SJCRH30 (cell line): ENCODE measurements at regions not wholly inside any gene's neighbourhood (a gene's known extent, or its start where the extent isn't known, plus 50 kb on each side); places are given as distances from the start of the nearest gene placed in this dataset.

ENCODE experiments used
- DNase-seq, 2 experiments: peaks; one replicate each; pipeline ENCODE4 v3.0.0-alpha.2; 2015 to 2020
- H3K27ac ChIP-seq: fragments of 250-450 bp; sonication (Bioruptor Pico); 2 replicates; pipeline ENCODE4 v1.5.1; 2020; ENCODE audit warnings: mild to moderate bottlenecking, moderate library complexity
- H3K27me3 ChIP-seq: fragments of 250-450 bp; sonication (Bioruptor Pico); 2 replicates; pipeline ENCODE4 v1.5.1; 2020; ENCODE audit warnings: mild to moderate bottlenecking, moderate library complexity
- H3K36me3 ChIP-seq: fragments of 250-450 bp; sonication (Bioruptor Pico); 2 replicates; pipeline ENCODE4 v1.5.1; 2020; ENCODE audit warnings: mild to moderate bottlenecking, moderate library complexity
- H3K4me1 ChIP-seq: fragments of 250-450 bp; sonication (Bioruptor Pico); 2 replicates; pipeline ENCODE4 v1.5.1; 2020; ENCODE audit warnings: mild to moderate bottlenecking, moderate library complexity
- H3K4me3 ChIP-seq: fragments of 250-450 bp; sonication (Bioruptor Pico); 2 replicates; pipeline ENCODE4 v1.5.1; 2020; ENCODE audit warnings: mild to moderate bottlenecking, moderate library complexity
- H3K9me3 ChIP-seq: fragments of 250-450 bp; sonication (Bioruptor Pico); replicated peaks from 2 replicates; pipeline ENCODE4 v1.5.1; 2020; ENCODE audit warnings: mild to moderate bottlenecking, moderate library complexity

GRCh38 chr13:63983366-63983765, 2567.7 kb upstream of the PCDH20 start:
- no peaks in the 10 kb centered on the region for H3K36me3 ChIP-seq
- DNase-seq: no peak
- H3K4me3 ChIP-seq: no peak overlapping the region
- no peaks in the 10 kb centered on the region for H3K4me1 ChIP-seq
- H3K9me3 ChIP-seq: peaks cover 4% of the 10 kb centered on the region; the same call in 1 of the 2 replicates
- no peaks in the 10 kb centered on the region for H3K27me3 ChIP-seq
- H3K27ac ChIP-seq: no peak overlapping the region

- no peak for DNase-seq
- no peak overlapping the region for H3K4me3 ChIP-seq
- H3K27me3 ChIP-seq: no peaks in the 10 kb centered on the region
- no peaks in the 10 kb centered on the region for H3K36me3 ChIP-seq
- no peaks in the 10 kb centered on the region for H3K9me3 ChIP-seq
- H3K4me1 ChIP-seq: no peaks in the 10 kb centered on the region
- no peak overlapping the region for H3K27ac ChIP-seq
These were observed 2564.3 kb upstream of the PCDH20 start for GRCh38 chr13:63979951-63980350.

- H3K27me3 ChIP-seq: no peaks in the 10 kb centered on the region
- no peaks in the 10 kb centered on the region for H3K4me1 ChIP-seq
- H3K36me3 ChIP-seq: no peaks in the 10 kb centered on the region
- DNase-seq: no peak
- H3K4me3 ChIP-seq: no peak overlapping the region
- H3K27ac ChIP-seq: no peak overlapping the region
- no peaks in the 10 kb centered on the region for H3K9me3 ChIP-seq
These were observed 2556.7 kb upstream of the PCDH20 start for GRCh38 chr13:63972328-63972727.

GRCh38 chr13:63954683-63955082, 2539.0 kb upstream of the PCDH20 start:
- no peaks in the 10 kb centered on the region for H3K36me3 ChIP-seq
- H3K9me3 ChIP-seq: no peaks in the 10 kb centered on the region
- peak in 1 of 2 experiments; percentile 10 for DNase-seq
- no peak overlapping the region for H3K27ac ChIP-seq
- H3K4me1 ChIP-seq: no peaks in the 10 kb centered on the region
- no peaks in the 10 kb centered on the region for H3K27me3 ChIP-seq
- no peak overlapping the region for H3K4me3 ChIP-seq

GRCh38 chr13:63948045-63948444, 2532.4 kb upstream of the PCDH20 start:
- H3K9me3 ChIP-seq: no peaks in the 10 kb centered on the region
- H3K36me3 ChIP-seq: no peaks in the 10 kb centered on the region
- H3K4me1 ChIP-seq: no peaks in the 10 kb centered on the region
- H3K27ac ChIP-seq: no peak overlapping the region
- no peak overlapping the region for H3K4me3 ChIP-seq
- no peaks in the 10 kb centered on the region for H3K27me3 ChIP-seq
- DNase-seq: no peak

- Histone ChIP-seq H3K4me3 (no peak overlapping the region), H3K27me3 (no peaks in the 10 kb centered on the region), H3K36me3 (no peaks in the 10 kb centered on the region), H3K4me1 (no peaks in the 10 kb centered on the region), H3K9me3 (no peaks in the 10 kb centered on the region), H3K27ac (no peak overlapping the region)
- no peak for DNase-seq
These were observed 2529.3 kb upstream of the PCDH20 start for GRCh38 chr13:63944911-63945310.

GRCh38 chr13:63942372-63942771, 2526.7 kb upstream of the PCDH20 start:
- Histone ChIP-seq H3K36me3 (no peaks in the 10 kb centered on the region), H3K9me3 (no peaks in the 10 kb centered on the region), H3K27ac (no peak overlapping the region), H3K4me3 (no peak overlapping the region), H3K4me1 (no peaks in the 10 kb centered on the region), H3K27me3 (no peaks in the 10 kb centered on the region)
- DNase-seq: no peak

- Histone ChIP-seq H3K4me3 (no peak overlapping the region), H3K9me3 (no peaks in the 10 kb centered on the region), H3K4me1 (no peaks in the 10 kb centered on the region), H3K27ac (no peak overlapping the region), H3K27me3 (no peaks in the 10 kb centered on the region), H3K36me3 (no peaks in the 10 kb centered on the region)
- no peak for DNase-seq
These were observed 2523.2 kb upstream of the PCDH20 start for GRCh38 chr13:63938851-63939250.

GRCh38 chr13:63910511-63910910, 2494.9 kb upstream of the PCDH20 start:
- no peaks in the 10 kb centered on the region for H3K27me3 ChIP-seq
- no peaks in the 10 kb centered on the region for H3K9me3 ChIP-seq
- H3K36me3 ChIP-seq: no peaks in the 10 kb centered on the region
- DNase-seq: peak; percentile 47 to 53
- no peak overlapping the region for H3K27ac ChIP-seq
- H3K4me1 ChIP-seq: no peaks in the 10 kb centered on the region
- no peak overlapping the region for H3K4me3 ChIP-seq

GRCh38 chr13:63909726-63910375, 2494.2 kb upstream of the PCDH20 start:
- DNase-seq: no peak

GRCh38 chr13:63902141-63902540, 2486.5 kb upstream of the PCDH20 start:
- DNase-seq: no peak
- H3K27ac ChIP-seq: no peak overlapping the region
- no peaks in the 10 kb centered on the region for H3K4me1 ChIP-seq

More at GRCh38 chr13:63909726-63910375, 2494.2 kb upstream of the PCDH20 start:
- H3K4me1 ChIP-seq: no peaks in the 10 kb centered on the region
- no peaks in the 10 kb centered on the region for H3K36me3 ChIP-seq
- no peak overlapping the region for H3K27ac ChIP-seq
- no peaks in the 10 kb centered on the region for H3K27me3 ChIP-seq
- no peak overlapping the region for H3K4me3 ChIP-seq
- H3K9me3 ChIP-seq: no peaks in the 10 kb centered on the region

GRCh38 chr13:63901630-63902029, 2486.0 kb upstream of the PCDH20 start:
- H3K27me3 ChIP-seq: no peaks in the 10 kb centered on the region
- no peak overlapping the region for H3K4me3 ChIP-seq
- peak; percentile 3 to 11 for DNase-seq
- no peaks in the 10 kb centered on the region for H3K9me3 ChIP-seq
- no peaks in the 10 kb centered on the region for H3K4me1 ChIP-seq
- H3K36me3 ChIP-seq: no peaks in the 10 kb centered on the region
- no peak overlapping the region for H3K27ac ChIP-seq

More at GRCh38 chr13:63902141-63902540, 2486.5 kb upstream of the PCDH20 start:
- no peaks in the 10 kb centered on the region for H3K36me3 ChIP-seq
- H3K4me3 ChIP-seq: no peak overlapping the region
- no peaks in the 10 kb centered on the region for H3K9me3 ChIP-seq
- no peaks in the 10 kb centered on the region for H3K27me3 ChIP-seq

GRCh38 chr13:63900406-63900805, 2484.8 kb upstream of the PCDH20 start:
- DNase-seq: no peak
- Histone ChIP-seq H3K9me3 (no peaks in the 10 kb centered on the region), H3K4me1 (no peaks in the 10 kb centered on the region), H3K27ac (no peak overlapping the region), H3K36me3 (no peaks in the 10 kb centered on the region), H3K27me3 (no peaks in the 10 kb centered on the region), H3K4me3 (no peak overlapping the region)

- Histone ChIP-seq H3K27ac (no peak overlapping the region), H3K4me1 (no peaks in the 10 kb centered on the region)
- DNase-seq: no peak
These were observed 2480.7 kb upstream of the PCDH20 start for GRCh38 chr13:63896321-63896720.

GRCh38 chr13:63882052-63882451, 2466.4 kb upstream of the PCDH20 start:
- no peak for DNase-seq
- Histone ChIP-seq H3K4me1 (no peaks in the 10 kb centered on the region), H3K4me3 (no peak overlapping the region), H3K36me3 (no peaks in the 10 kb centered on the region), H3K27ac (no peak overlapping the region), H3K27me3 (no peaks in the 10 kb centered on the region), H3K9me3 (no peaks in the 10 kb centered on the region)

More at GRCh38 chr13:63896321-63896720, 2480.7 kb upstream of the PCDH20 start:
- H3K9me3 ChIP-seq: no peaks in the 10 kb centered on the region
- H3K36me3 ChIP-seq: no peaks in the 10 kb centered on the region
- H3K4me3 ChIP-seq: no peak overlapping the region
- H3K27me3 ChIP-seq: no peaks in the 10 kb centered on the region

GRCh38 chr13:63880705-63881104, 2465.1 kb upstream of the PCDH20 start:
- Histone ChIP-seq H3K4me3 (no peak overlapping the region), H3K36me3 (no peaks in the 10 kb centered on the region), H3K4me1 (no peaks in the 10 kb centered on the region), H3K27me3 (no peaks in the 10 kb centered on the region), H3K27ac (no peak overlapping the region), H3K9me3 (no peaks in the 10 kb centered on the region)
- DNase-seq: no peak
